DOHH2 (cell line): ENCODE measurements at regions not wholly inside any gene's neighbourhood (a gene's known extent, or its start where the extent isn't known, plus 50 kb on each side); places are given as distances from the start of the nearest gene placed in this dataset.

Experiments
- H3F3A ChIP-seq: fragments of 200-600 bp; sonication (generic), shearing (Covaris generic); 2 replicates; pipeline ENCODE4 v1.6.0; 2016; ENCODE audit warnings: antibody characterized with exemption, mild to moderate bottlenecking; ENCODE audit not compliant: control insufficient read depth, insufficient read depth
- H3K27ac ChIP-seq: fragments of 200-600 bp; sonication (generic); 2 replicates; pipeline ENCODE4 v1.5.1; 2014; ENCODE audit warnings: low read depth, mild to moderate bottlenecking, low read length, moderate library complexity
- H3K27me3 ChIP-seq: fragments of 200-600 bp; sonication (generic); 2 replicates; pipeline ENCODE4 v1.6.1; 2014; ENCODE audit warnings: mild to moderate bottlenecking, low read length, mixed read lengths; ENCODE audit not compliant: control insufficient read depth
- H3K36me3 ChIP-seq: fragments of 200-600 bp; sonication (generic); 2 replicates; pipeline ENCODE4 v1.6.1; 2014; ENCODE audit warnings: mild to moderate bottlenecking, low read length, moderate library complexity, mixed read lengths; ENCODE audit not compliant: control insufficient read depth
- H3K4me1 ChIP-seq: fragments of 200-600 bp; sonication (generic); 2 replicates; pipeline ENCODE4 v1.6.1; 2014; ENCODE audit warnings: mild to moderate bottlenecking, low read length, mixed read lengths; ENCODE audit not compliant: control insufficient read depth
- H3K4me2 ChIP-seq: fragments of 200-600 bp; sonication (generic); 2 replicates; pipeline ENCODE4 v1.6.0; 2014; ENCODE audit warnings: mild to moderate bottlenecking, low read length, moderate library complexity
- H3K4me3 ChIP-seq: fragments of 200-600 bp; sonication (generic); 2 replicates; pipeline ENCODE4 v1.5.1; 2014; ENCODE audit warnings: mild to moderate bottlenecking, low read length, mixed read lengths
- H3K79me2 ChIP-seq: fragments of 200-600 bp; sonication (generic); 2 replicates; pipeline ENCODE4 v1.6.1; 2014; ENCODE audit warnings: mild to moderate bottlenecking, low read length, mixed read lengths; ENCODE audit not compliant: control insufficient read depth
- H3K9me2 ChIP-seq: fragments of 200-600 bp; sonication (generic); replicated peaks from 2 replicates; pipeline ENCODE4 v1.6.1; 2014; ENCODE audit warnings: mild to moderate bottlenecking, low read length, mixed read lengths; ENCODE audit not compliant: control insufficient read depth
- H3K9me3 ChIP-seq: fragments of 200-600 bp; sonication (generic); 2 replicates; pipeline ENCODE4 v1.6.1; 2014; ENCODE audit warnings: antibody characterized with exemption, low read length, mixed read lengths; ENCODE audit not compliant: control insufficient read depth, insufficient read depth
- H4K20me1 ChIP-seq: fragments of 200-600 bp; sonication (generic); 2 replicates; pipeline ENCODE4 v1.6.0; 2014; ENCODE audit warnings: low read depth, mild to moderate bottlenecking, antibody characterized with exemption, low read length, moderate library complexity; ENCODE audit not compliant: control insufficient read depth, insufficient read depth
- CTCF ChIP-seq: fragments of 200-600 bp; sonication (generic); IDR thresholded peaks from one replicate; pipeline ENCODE4 v1.5.1; 2014; ENCODE audit warnings: antibody characterized with exemption, mild to moderate bottlenecking, low read depth, low read length; ENCODE audit not compliant: poor library complexity, severe bottlenecking
- EZH2phosphoT487 ChIP-seq: fragments of 200-600 bp; sonication (generic); IDR thresholded peaks from 2 replicates; pipeline ENCODE4 v1.6.1; 2017; ENCODE audit warnings: borderline replicate concordance, mild to moderate bottlenecking, antibody characterized with exemption, low read length, moderate library complexity, mixed read lengths

GRCh38 chr13:47519626-47520025 is 481.4 kb downstream of the SUCLA2 start:
- TF ChIP-seq EZH2phosphoT487: no peak

GRCh38 chr13:47518530-47518929 is 482.5 kb downstream of the SUCLA2 start:
- Histone ChIP-seq H3K27ac (no peak overlapping the region), H3K27me3 (no peaks in the 10 kb centered on the region), H3F3A (no peaks in the 10 kb centered on the region), H3K9me2 (no peaks in the 10 kb centered on the region), H3K79me2 (no peaks in the 10 kb centered on the region), H3K4me2 (no peak overlapping the region), H3K36me3 (no peaks in the 10 kb centered on the region), H3K9me3 (no peaks in the 10 kb centered on the region; the same call in 1 of the 2 replicates), H4K20me1 (no peaks in the 10 kb centered on the region), H3K4me3 (no peak overlapping the region), H3K4me1 (no peaks in the 10 kb centered on the region)
- TF ChIP-seq EZH2phosphoT487: no peak
- TF ChIP-seq CTCF: no peak

More at GRCh38 chr13:47519626-47520025, 481.4 kb downstream of the SUCLA2 start:
- no peaks in the 10 kb centered on the region for H3K79me2 ChIP-seq
- no peaks in the 10 kb centered on the region; the same call in 1 of the 2 replicates for H3K9me3 ChIP-seq
- no peak overlapping the region for H3K4me2 ChIP-seq
- no peak overlapping the region for H3K4me3 ChIP-seq
- H3K4me1 ChIP-seq: no peaks in the 10 kb centered on the region
- H3K27ac ChIP-seq: no peak overlapping the region
- no peaks in the 10 kb centered on the region for H3K36me3 ChIP-seq
- H3F3A ChIP-seq: no peaks in the 10 kb centered on the region
- H3K9me2 ChIP-seq: no peaks in the 10 kb centered on the region
- H4K20me1 ChIP-seq: no peaks in the 10 kb centered on the region
- no peaks in the 10 kb centered on the region for H3K27me3 ChIP-seq

GRCh38 chr13:47511647-47512046 is 489.4 kb downstream of the SUCLA2 start:
- no peak overlapping the region for H3K4me3 ChIP-seq
- H3K4me2 ChIP-seq: no peak overlapping the region
- no peaks in the 10 kb centered on the region for H3K36me3 ChIP-seq
- H3K27me3 ChIP-seq: no peaks in the 10 kb centered on the region
- no peaks in the 10 kb centered on the region for H4K20me1 ChIP-seq
- no peaks in the 10 kb centered on the region for H3K4me1 ChIP-seq
- no peaks in the 10 kb centered on the region for H3K9me2 ChIP-seq
- H3K79me2 ChIP-seq: no peaks in the 10 kb centered on the region
- TF ChIP-seq EZH2phosphoT487 (no peak), CTCF (no peak)
- no peaks in the 10 kb centered on the region for H3F3A ChIP-seq
- H3K27ac ChIP-seq: no peak overlapping the region
- H3K9me3 ChIP-seq: no peaks in the 10 kb centered on the region; the same call in 1 of the 2 replicates

GRCh38 chr13:47508527-47509228 is 492.4 kb downstream of the SUCLA2 start:
- Histone ChIP-seq H3K4me2 (no peak overlapping the region), H3K27ac (no peak overlapping the region), H3K9me3 (no peaks in the 10 kb centered on the region), H3K4me1 (no peaks in the 10 kb centered on the region), H3K27me3 (no peaks in the 10 kb centered on the region), H4K20me1 (no peaks in the 10 kb centered on the region), H3F3A (no peaks in the 10 kb centered on the region), H3K4me3 (no peak overlapping the region), H3K9me2 (no peaks in the 10 kb centered on the region), H3K79me2 (no peaks in the 10 kb centered on the region), H3K36me3 (no peaks in the 10 kb centered on the region)
- TF ChIP-seq EZH2phosphoT487 (no peak), CTCF (no peak)
